CD4-positive, alpha-beta T cell (primary cell): ENCODE measurements at regions not wholly inside any gene's neighbourhood (a gene's known extent, or its start where the extent isn't known, plus 50 kb on each side); places are given as distances from the start of the nearest gene placed in this dataset.

Experiments
- ATAC-seq: fragments of 200-7000 bp; cut with Tn5 transposase; one replicate; pipeline ENCODE4 v1.10.0; 2022; ENCODE audit warnings: mild to moderate bottlenecking; ENCODE audit not compliant: poor library complexity
- CTCF ChIA-PET: fragments of 350-600 bp; sonication (Branson Sonifier 250); formaldehyde crosslinking; loops from one replicate; lab custom pipeline; 2021; ENCODE audit warnings: antibody characterized with exemption, inconsistent platforms; lab: Charles Lee
- POLR2A ChIA-PET: fragments of 350-600 bp; sonication (Branson Sonifier 250); formaldehyde crosslinking; loops from one replicate; lab custom pipeline; 2021; ENCODE audit warnings: antibody characterized with exemption, inconsistent platforms; lab: Charles Lee
- DNase-seq, 14 experiments: peaks; one replicate each; pipeline ENCODE4 v3.0.0-alpha.2; 2013 to 2020; ENCODE audit warnings: mixed read lengths in 2 of 14
- H3K27ac ChIP-seq, 2 donors: one replicate each; pipeline versions ENCODE4 v1.5.1 to v1.7.0; 2013; ENCODE audit warnings: low read length in 2 of 2, low read depth in 1 of 2, mild to moderate bottlenecking in 1 of 2
- H3K27me3 ChIP-seq, 2 experiments: 1 replicate in 1 of 2; 2 replicates in 1 of 2; pipeline versions ENCODE4 v1.6.1 to v1.7.0; 2013; ENCODE audit warnings: low read length in 2 of 2, control low read depth in 1 of 2, mild to moderate bottlenecking in 1 of 2, moderate library complexity in 1 of 2; ENCODE audit not compliant: insufficient read depth in 2 of 2, control insufficient read depth in 1 of 2
- H3K36me3 ChIP-seq: one replicate; pipeline ENCODE4 v1.6.1; 2013; ENCODE audit warnings: low read length, control low read depth; ENCODE audit not compliant: insufficient read depth
- H3K4me1 ChIP-seq: one replicate; pipeline ENCODE4 v1.6.1; 2013; ENCODE audit warnings: low read length, control low read depth; ENCODE audit not compliant: insufficient read depth
- H3K4me3 ChIP-seq: one replicate; pipeline ENCODE4 v1.5.1; 2013; ENCODE audit warnings: mild to moderate bottlenecking, low read length, moderate library complexity
- H3K9me3 ChIP-seq, 2 experiments: 1 replicate in 1 of 2; 2 replicates in 1 of 2; pipeline versions ENCODE4 v1.6.1 to v1.7.0; 2013; ENCODE audit warnings: low read length in 2 of 2, mild to moderate bottlenecking in 2 of 2, control low read depth in 1 of 2, moderate library complexity in 1 of 2; ENCODE audit not compliant: control insufficient read depth in 1 of 2, insufficient read depth in 1 of 2
- H3K27ac Mint-ChIP-seq: one replicate; pipeline ENCODE4 v1.8.0; 2020; ENCODE audit warnings: mixed read lengths
- H3K27me3 Mint-ChIP-seq: one replicate; pipeline ENCODE4 v1.8.0; 2021; ENCODE audit warnings: mixed read lengths
- H3K36me3 Mint-ChIP-seq: one replicate; pipeline ENCODE4 v1.8.0; 2021; ENCODE audit warnings: low read depth, mixed read lengths
- H3K4me1 Mint-ChIP-seq: one replicate; pipeline ENCODE4 v1.8.0; 2021; ENCODE audit warnings: low read depth, mixed read lengths
- H3K4me3 Mint-ChIP-seq: one replicate; pipeline ENCODE4 v1.8.0; 2020; ENCODE audit warnings: mild to moderate bottlenecking, mixed read lengths
- H3K9me3 Mint-ChIP-seq: one replicate; pipeline ENCODE4 v1.8.0; 2020; ENCODE audit warnings: mixed read lengths
- CTCF ChIP-seq: fragments of 200-600 bp; IDR thresholded peaks from one replicate; pipeline ENCODE4 v1.8.0; 2022; ENCODE audit warnings: antibody characterized with exemption, mild to moderate bottlenecking
- intact Hi-C, 2 experiments: fragments of 100-400 bp; cut with DNase I in 1 of 2; cut with micrococcal nuclease in 1 of 2; formaldehyde crosslinking; loops; one replicate each; pipeline versions ENCODE4 v1.15.1 to v1.9.0; 2023 to 2025; cut with DNase I, micrococcal nuclease

GRCh38 chr3:187996609-187997008 is 157.3 kb upstream of the LPP start:
- Mint-ChIP-seq H3K27ac (no peak overlapping the region), H3K4me3 (no peak overlapping the region), H3K9me3 (no peaks in the 10 kb centered on the region), H3K36me3 (no peaks in the 10 kb centered on the region), H3K4me1 (peaks cover 88% of the 10 kb centered on the region), H3K27me3 (no peaks in the 10 kb centered on the region)
- DNase-seq (no peak), ATAC-seq (no peak)
- TF ChIP-seq CTCF = no peak
- POLR2A ChIA-PET = interaction anchor here (1.2 kb wide), 1 partner anchor 38 kb away, joined by 3 read pairs; no protein-coding TSS in a partner anchor
- no peaks in the 10 kb centered on the region for H3K9me3 ChIP-seq
- intact Hi-C loops = no loop called here
- CTCF ChIA-PET = no interaction called here
- no peaks in the 10 kb centered on the region for H3K27me3 ChIP-seq
- no peak overlapping the region for H3K4me3 ChIP-seq
- no peak overlapping the region for H3K27ac ChIP-seq
- H3K4me1 ChIP-seq = peaks cover 62% of the 10 kb centered on the region
- H3K36me3 ChIP-seq = no peaks in the 10 kb centered on the region

GRCh38 chr3:187997490-187997889 is 156.5 kb upstream of the LPP start:
- Mint-ChIP-seq H3K27me3 (no peaks in the 10 kb centered on the region), H3K27ac (no peak overlapping the region), H3K36me3 (no peaks in the 10 kb centered on the region), H3K4me1 (peaks cover 94% of the 10 kb centered on the region), H3K4me3 (no peak overlapping the region), H3K9me3 (no peaks in the 10 kb centered on the region)
- no peaks in the 10 kb centered on the region for H3K27me3 ChIP-seq
- DNase-seq = no peak
- H3K4me3 ChIP-seq = no peak overlapping the region
- ATAC-seq = no peak
- intact Hi-C loops = no loop called here
- no peak for TF ChIP-seq CTCF
- no peak overlapping the region for H3K27ac ChIP-seq
- H3K4me1 ChIP-seq = peaks cover 62% of the 10 kb centered on the region
- H3K9me3 ChIP-seq = no peaks in the 10 kb centered on the region
- ChIA-PET POLR2A (interaction anchor here (1.2 kb wide), 1 partner anchor 38 kb away, joined by 3 read pairs; no protein-coding TSS in a partner anchor), CTCF (interaction anchor here (1.3 kb wide), 1 partner anchor 9 kb away, joined by 3 read pairs; no protein-coding TSS in a partner anchor)
- no peaks in the 10 kb centered on the region for H3K36me3 ChIP-seq

GRCh38 chr3:187997946-187998561 is 155.9 kb upstream of the LPP start:
- Histone ChIP-seq H3K27me3 (no peaks in the 10 kb centered on the region), H3K4me1 (peaks cover 61% of the 10 kb centered on the region), H3K4me3 (no peak overlapping the region), H3K36me3 (no peaks in the 10 kb centered on the region), H3K9me3 (no peaks in the 10 kb centered on the region), H3K27ac (no peak overlapping the region)
- no peaks in the 10 kb centered on the region for H3K27me3 Mint-ChIP-seq
- H3K4me3 Mint-ChIP-seq = no peak overlapping the region
- no peak overlapping the region for H3K27ac Mint-ChIP-seq
- DNase-seq = no peak
- intact Hi-C loops = no loop called here
- ChIA-PET POLR2A (no interaction called here), CTCF (interaction anchor here (1.3 kb wide), 1 partner anchor 9 kb away, joined by 3 read pairs; no protein-coding TSS in a partner anchor)
- no peaks in the 10 kb centered on the region for H3K36me3 Mint-ChIP-seq
- no peak for ATAC-seq
- no peaks in the 10 kb centered on the region for H3K9me3 Mint-ChIP-seq
- peaks cover 89% of the 10 kb centered on the region for H3K4me1 Mint-ChIP-seq
- no peak for TF ChIP-seq CTCF
